HG03469 (cell line): ENCODE measurements at regions not wholly inside any gene's neighbourhood (a gene's known extent, or its start where the extent isn't known, plus 50 kb on each side); places are given as distances from the start of the nearest gene placed in this dataset.
"Not testable (repeated sequence)": the region's sequence is repeated elsewhere in the genome, so short reads cannot be mapped to it uniquely, and the experiment has no call there.

Experiments
- ATAC-seq: cut with Tn5 transposase; IDR thresholded peaks from one replicate; pipeline ENCODE4 v1.9.1; 2021; ENCODE audit warnings: mild to moderate bottlenecking, moderate library complexity, moderate number of reproducible peaks; ENCODE audit not compliant: unreplicated experiment

DNA sequence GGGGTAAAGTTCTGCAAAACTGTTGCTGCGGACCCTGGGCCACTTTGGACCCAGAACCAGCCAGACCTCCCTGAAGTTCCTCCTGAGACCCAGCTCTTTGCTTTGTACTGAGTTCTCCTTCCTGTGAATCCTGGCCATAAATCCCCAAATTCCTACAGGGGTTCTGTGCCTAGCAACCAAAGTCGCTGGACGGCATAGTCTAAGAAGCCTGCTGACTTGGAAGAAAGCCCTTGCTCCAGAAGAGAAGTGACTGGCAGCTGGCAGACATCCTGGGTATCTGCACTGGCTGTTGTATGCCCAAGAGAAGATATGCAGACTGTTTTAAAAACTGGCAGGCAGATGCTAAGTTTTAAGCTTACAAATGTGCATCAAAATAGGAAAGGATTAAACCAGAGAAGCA is 99.9 kb upstream of the SLC24A4 start:
- no peak for ATAC-seq

DNA sequence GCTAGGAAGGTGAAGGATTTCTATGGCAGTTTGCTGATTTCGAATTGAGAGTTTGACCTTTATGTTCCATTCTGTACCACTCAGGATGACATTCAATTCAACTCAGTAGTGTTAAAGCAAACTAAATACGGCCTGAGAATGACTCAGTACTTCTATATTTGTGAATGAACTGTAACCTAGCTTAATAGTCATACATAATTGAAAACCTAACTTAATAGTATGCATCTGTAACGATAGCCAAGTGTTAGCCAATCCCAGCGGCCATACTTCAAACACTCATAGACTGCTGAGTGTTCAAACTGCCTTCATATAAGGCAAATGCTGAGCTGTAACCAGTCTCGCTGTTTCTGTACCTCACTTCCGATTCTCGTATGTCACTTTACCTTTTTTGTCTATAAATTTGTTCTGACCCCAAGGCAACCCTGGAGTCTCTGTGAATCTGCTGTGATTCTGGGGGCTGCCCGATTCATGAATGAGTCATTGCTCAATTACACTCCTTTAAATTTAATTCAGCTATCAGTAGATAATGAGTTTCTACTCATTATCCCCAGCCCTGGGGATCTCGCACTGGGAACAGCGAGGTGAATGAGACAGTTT is 98.5 kb upstream of the SLC24A4 start:
- ATAC-seq, result no peak

DNA sequence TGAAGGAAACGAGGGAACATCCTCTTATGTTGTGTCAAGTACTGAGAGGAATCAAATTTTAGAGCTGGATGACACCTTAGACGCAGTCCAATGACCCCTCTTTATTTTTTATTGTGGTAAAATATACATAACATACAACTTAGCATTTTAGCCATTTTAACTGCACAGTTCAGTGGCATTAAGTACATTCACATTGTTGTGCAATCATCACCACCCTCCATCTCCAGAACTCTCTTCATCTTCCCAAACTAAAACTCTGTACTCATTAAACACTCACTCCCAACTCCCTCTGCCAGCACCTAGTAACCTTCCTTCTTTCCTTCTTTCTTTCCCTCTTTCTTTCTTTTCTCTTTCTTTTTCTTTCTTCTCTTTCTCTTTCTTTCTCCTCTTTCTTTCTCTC is 97.2 kb upstream of the SLC24A4 start:
- no peak for ATAC-seq

DNA sequence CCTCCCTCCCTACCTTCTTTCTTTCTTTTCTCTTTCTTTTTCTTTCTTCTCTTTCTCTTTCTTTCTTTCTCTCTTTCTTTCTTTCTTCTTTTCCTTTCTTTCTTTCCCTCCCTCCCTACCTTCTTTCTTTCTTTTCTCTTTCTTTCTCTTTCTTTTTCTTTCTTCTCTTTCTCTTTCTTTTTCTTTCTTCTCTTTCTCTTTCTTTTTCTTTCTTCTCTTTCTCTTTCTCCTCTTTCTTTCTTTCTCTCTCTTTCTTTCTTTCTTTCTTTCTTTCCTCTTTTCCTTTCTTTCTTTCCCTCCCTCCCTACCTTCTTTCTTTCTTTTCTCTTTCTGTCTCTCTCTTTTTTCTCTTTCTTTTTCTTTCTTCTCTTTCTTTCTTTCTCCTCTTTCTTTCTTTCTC is 96.8 kb upstream of the SLC24A4 start:
- ATAC-seq, result not testable (repeated sequence)

DNA sequence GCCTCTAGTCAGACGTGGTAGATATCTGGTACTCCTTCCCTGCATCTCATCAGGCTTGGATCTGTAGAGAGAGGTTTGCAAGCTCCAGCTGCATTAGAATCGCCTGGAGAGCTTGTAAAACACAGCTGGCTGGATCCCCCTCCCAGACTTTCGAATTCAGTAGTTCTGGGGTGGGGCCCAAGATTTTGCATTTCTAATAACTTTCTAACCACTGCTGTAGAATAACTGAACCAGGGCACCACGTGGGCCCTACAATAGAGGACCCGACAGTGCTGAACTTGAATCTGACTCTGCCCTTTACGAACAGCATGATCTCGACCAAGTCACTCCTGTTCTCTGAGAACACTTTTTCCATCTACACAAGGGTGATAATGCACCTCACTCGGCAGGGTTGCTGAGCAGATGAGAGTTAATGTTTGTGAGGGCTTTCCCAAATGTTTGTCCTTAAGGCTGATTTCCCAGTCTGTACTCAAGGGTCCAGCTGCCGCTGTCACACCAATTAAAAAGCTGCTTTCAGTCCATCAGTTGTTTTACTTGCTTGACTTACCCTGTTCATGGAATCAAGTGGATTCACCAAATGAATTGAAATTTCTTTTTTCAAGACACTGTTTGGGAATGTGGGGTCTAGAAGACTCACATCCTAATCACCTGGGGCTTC is 86.6 kb upstream of the SLC24A4 start:
- ATAC-seq, result no peak

DNA sequence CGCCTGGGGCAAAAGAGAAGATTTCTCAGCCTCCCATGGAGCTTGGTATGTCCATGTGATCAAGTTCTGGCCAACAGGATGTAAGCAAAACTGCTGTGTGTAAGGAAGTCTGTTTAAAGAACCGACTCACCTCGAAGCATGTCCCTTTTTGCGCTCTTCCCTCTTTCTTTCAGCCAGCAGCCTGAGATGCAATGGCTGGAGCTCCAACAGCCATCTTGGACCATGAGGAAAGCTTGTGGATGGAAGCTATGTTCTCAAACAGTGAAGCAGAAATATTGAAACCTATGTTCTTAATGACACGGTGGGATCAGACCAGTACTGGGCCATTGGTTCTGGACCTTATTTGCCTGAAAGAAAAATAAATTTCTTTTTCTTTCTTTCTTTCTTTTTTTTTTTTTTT is 82.3 kb upstream of the SLC24A4 start:
- ATAC-seq, result no peak

DNA sequence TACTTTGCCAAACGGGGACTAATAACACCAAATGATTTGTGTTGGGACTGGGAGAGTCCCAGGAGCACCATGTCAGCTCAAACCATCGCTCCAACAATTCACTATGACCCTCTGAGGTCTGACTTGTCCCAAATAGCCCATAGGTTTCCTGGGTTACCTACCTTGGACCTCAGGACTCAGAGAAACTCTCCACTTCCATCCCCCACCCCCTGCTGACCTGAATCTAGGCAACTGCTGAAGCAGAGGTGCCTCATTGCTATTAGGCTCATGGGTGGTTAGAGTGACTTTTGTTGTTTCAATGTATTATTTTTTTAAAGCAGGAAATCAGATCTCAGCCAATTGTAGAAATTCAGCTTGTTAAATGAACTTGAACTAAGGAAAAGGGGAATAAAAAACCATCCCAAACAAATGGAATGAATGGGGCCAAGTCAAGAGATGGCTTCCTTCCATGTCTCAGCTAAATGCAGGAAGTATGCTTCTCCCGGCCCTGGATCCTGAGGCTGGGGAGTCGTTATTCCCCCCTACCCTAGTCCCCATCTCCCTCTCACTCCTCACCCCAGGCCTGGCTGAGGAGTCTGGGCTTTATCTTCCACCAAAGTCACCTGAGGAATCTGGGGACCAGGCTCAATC is 80.9 kb upstream of the SLC24A4 start:
- no peak for ATAC-seq

DNA sequence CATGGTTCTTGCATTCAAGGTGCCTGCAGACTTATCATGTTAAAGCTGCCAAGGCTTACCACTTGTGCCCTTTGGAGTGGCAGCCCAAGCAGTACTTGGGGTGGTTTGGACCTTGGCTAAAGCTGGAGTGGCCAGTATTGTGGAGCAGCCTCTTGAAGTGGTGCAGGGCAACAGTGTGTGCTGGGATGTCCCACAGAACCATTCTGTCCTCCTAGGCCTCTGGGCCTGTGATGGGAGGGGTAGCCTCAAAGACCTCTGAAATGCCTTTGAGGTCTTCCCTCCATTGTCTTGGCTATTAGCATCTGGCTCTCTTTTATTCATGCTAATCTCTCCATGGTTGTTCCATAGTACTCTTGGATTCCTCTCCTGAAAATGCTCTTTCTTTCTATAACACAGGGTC is 78.2 kb upstream of the SLC24A4 start:
- ATAC-seq, result no peak

DNA sequence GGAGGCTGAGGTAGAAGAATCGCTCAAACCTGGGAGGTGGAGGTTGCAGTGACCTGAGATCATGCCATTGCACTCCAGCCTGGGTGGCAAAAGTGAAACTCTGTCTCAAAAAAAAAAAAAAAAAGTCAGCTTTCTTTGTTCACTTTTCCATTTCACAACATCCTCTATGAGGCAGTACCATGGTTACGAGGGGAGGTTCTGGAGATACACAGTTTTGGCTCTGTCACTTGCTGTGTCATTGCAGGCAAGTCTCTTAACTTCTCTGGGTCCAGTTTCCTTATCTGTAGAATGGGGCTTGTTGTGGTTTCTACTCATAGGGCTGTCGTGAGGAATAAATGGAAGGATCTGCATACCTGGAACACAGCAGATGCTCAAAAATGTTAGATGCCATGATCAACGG is 75.6 kb upstream of the SLC24A4 start:
- no peak for ATAC-seq

DNA sequence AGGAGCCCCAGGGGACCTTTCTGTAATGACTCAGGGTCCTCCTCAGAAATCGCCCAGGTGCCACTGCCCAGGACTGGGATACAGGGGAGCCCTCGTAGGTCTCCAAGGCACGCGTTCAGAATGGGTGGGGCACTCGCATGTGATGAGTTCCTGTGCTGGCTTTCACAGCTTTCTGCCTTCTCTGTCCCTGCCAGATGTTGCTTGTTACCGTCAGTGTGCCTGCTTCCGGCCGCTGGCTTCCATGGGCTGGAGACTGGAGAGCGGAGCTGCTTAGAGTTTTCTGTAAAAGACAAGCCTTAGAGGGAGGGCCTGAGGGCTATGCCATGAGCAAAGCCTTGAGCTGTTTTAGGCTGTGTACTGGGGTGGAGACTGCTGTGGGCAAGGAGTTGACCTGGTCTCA is 75.0 kb upstream of the SLC24A4 start:
- ATAC-seq, result no peak

DNA sequence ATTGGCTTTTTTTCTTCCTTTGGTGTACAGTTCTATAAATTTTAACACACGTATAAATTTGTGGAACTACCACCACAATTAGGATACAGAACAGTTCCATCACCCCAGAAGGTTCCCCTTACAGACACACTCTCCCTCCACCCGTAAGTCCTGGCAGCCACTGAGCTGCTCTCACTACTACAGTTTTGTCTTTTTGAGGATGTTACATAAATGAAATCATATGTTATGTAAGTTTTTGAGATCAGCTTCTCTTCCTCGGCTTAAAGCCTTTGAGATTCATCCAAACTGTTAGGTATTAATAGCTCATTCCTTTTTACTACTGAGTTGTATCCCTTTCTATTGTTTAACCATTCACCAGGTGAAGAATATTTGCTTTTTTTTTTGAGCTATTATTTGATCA is 74.3 kb upstream of the SLC24A4 start:
- no peak for ATAC-seq

DNA sequence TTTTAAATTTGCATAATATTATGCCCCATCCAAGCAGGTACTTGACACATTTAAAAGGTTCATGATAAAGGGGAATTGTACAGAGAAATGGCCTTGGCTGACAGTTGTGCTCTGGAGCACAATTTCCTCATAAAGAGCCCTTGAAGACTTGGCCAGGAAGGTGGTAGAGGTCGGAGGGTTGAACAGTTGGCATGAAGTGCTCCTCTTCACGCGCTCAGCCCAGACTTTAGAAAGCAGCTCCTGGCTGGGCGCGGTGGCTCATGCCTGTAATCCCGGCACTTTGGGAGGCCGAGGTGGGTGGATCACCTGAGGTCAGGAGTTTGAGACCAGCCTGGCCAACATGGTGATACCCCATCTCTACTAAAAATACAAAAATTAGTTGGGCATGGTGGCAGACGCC is 72.6 kb upstream of the SLC24A4 start:
- ATAC-seq, result not testable (repeated sequence)

DNA sequence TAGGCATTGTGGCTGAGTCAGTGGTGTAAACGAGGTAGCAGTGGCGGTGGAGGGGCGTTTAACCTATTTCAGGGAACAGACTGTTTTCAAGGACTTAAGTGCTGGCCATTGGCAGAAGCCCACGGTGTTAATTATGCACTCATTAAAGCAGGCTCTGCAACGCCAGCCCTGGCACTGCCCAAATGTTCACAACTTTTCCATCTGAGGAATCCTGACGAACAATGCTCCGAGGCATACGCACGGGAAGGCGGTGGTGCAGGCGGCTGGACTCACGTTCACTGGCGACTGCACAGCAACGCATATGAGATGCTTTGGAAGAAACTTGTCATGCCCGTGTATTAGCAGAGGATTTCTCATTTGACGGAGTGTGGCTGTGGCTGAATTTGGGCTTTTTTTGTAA is 70.6 kb upstream of the SLC24A4 start:
- no peak for ATAC-seq

DNA sequence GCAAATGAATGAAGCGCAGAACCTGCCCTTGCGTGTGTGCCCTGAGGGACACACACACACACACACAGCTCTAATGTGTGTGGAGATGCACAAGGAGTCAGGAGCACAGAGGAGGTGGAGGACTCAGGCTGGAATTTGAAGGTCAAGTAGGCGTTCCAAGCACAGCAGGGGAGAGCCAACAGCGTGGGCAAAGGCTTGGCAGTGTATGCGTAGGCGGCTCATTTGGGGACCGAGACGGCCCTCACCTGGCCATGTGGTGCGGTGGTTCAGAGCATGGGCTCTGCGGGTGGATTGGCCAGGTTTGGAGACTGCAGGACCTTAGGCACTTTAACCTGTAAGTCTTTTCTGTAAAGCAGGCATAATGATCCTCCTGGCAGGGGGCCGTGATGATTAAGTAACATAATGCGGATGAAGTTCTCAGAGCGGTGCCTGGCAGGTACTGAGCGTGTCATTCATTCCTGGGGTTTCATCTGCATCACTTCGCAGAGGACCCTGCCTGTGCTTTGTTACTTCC is 69.5 kb upstream of the SLC24A4 start:
- ATAC-seq, result no peak

DNA sequence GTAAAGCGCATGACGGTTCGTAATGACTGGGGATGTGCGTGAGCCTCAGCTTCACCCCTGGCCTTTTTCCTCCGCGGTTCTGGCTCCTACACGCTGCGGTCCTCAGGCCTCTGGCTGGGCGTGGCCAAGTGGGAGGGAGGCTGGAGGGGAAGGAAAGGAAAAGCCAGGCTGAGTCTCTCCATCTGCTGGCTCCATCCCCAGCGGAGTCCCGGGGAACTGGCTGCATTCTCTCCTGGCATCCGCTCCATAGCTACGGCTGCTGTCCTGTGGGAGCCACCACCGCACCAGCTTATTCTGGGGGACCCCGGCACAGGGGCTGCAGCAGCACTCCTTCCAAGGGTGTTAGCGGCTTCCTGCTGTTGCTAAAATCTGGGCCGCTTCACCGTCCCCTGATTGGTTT is 68.2 kb upstream of the SLC24A4 start:
- ATAC-seq, result no peak

DNA sequence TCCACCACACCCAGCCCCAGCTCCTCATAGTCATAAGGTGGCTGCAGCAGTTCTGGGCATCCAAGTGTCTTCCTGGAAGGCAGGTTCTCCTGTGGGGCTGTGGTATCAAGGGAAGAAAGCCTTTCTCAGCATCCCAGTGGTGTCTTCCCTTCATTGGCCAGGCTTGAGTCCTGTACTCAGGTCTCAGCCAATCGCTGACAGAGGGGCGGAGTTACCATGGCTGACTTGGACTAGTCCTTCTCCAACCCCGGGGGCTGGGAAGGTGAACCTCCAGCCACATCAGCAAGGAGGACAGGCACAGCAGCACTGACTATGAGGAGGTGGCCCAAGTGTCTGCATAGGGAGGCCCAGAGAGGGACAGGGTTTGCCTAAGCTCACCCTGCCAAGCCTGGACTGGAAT is 64.0 kb upstream of the SLC24A4 start:
- no peak for ATAC-seq

DNA sequence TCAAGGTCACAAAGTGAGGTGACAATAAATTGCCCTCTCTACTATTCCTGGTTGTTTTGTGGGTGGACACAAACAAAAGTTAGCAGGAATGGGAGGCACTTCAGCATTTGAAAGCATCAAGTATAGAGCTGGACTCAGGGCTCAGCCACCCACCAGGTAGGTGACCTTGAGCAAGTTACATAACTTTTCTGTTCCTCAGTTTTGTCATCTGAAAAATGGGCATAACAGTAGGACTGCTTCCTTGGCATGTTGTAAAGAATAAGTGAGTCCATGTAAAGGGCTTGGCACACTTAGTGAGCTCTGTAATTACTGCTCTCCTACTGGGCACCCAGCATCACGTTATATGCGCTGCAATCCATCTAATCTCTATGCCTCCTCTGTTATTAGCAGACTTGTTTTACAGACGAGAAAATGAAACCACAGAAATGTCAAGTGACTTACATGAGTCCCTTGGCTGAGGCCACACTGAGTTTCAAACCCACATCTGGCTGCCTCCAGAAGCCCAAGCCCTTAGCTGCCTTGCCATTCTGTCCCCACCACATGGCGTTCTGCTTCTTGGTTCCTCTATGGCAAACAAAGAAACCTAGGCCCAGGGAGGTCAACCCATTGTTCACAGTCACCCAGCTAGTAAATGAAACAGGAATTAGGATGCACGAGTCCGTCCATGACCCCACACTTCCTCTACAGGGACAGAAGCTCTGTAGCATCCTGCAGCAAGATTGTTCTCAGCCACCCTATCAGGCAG is 63.2 kb upstream of the SLC24A4 start:
- ATAC-seq, result peak; percentile 48

DNA sequence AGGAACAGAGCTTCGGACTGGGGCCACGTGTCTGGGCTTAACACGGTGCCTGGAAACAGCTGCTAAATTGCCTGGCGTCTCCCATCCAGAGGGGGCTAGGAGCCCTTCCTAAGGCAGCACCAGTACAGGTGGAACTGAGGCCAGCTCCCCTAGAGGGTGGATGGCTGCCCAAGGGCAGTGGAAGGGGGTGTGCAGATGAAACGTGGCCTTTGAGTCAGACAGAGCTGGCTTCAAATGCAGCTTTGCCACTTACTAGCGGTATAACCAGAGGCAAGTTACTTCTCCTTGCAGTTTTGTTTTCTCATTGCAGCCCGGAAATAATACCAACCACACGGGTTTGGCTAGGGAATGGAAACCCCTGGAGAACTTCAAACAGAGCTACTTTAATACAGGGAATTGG is 59.3 kb upstream of the SLC24A4 start:
- no peak for ATAC-seq

DNA sequence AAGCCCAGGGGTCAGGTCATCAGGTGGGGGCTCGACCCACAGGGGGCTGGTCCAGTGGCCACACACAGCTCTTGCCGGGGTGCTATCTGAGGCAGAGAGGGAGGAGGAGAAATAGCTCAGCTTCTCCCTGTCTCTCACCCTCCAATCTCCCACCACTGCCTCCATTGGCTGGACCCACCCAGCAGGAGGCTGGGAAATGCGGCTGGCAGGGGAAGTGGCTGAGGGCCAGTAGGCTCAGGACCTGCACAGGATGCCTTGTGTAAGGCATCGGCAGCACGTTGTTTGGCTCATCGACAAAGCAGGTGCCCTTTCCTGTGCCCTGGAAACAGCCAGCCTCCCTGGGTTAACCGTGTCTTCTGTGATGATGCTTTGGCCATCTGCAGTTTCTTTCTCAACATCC is 58.8 kb upstream of the SLC24A4 start:
- ATAC-seq, result no peak

DNA sequence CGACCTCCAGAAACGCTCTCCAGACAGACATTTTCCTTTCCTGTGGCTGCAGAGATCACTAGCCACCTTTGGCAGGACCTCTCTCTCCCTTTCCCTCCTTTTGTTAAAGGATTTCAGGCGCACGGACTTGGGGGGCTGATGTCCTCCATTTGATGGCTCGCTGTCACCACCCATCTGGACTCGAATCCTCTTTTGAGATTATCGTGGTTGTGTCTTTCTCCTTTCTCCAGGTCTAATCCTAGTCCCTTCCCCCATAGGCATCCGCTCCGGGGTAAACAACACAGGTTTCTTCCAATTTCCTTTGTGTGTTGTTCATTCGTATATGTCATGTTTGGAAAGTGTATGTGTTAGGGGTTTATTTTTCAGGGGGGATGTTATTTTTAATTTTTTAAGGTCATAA is 56.7 kb upstream of the SLC24A4 start:
- ATAC-seq, result no peak
